NOMO-1 (cell line): ENCODE measurements at regions not wholly inside any gene's neighbourhood (a gene's known extent, or its start where the extent isn't known, plus 50 kb on each side); places are given as distances from the start of the nearest gene placed in this dataset.
A peak's percentile ranks its signal among the peaks of the same experiment; 100 is the strongest.
"Not testable (repeated sequence)": the region's sequence is repeated elsewhere in the genome, so short reads cannot be mapped to it uniquely, and the experiment has no call there.

Experiments
- DNase-seq, 2 experiments: peaks; one replicate each; lab custom pipeline; 2025; ENCODE audit not compliant: unreplicated experiment in 2 of 2; lab: John Stamatoyannopoulos, UW

DNA sequence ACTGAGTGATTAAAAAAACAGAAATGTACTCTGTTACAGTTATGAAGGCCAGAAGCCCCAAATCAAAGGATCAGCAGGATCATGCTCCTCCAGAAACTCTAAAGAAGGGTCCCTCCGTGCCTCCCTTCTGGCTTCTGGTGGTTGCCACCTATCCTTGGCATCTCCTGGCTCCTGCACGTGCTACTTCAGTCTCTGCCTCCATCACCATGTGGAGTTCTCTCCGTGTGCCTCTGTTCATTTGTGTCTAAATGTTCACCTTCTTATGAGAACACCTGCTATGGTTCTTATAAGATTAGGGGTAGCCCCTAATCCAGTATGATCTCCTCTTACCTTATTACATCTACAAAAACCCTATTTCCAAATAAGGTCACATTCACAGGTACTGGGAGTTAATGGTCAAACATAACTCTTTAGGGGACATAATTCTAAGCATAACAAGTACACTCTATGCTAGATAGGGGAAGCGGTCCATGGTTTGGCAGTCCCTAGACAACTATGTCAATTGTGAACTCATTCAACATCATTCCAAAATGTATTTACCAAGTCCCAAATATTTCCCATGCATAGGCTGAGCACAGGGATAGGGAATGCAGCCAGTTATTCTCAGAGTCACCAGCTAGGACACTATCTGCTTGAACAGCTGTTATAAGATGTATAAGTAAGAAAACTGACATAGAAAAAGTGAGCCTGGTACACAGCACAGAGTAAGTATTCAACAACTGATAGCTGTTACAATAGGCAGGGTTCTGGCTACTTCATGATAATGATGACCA lies 295.5 kb upstream of the BOD1L1 start:
- no peak for DNase-seq

DNA sequence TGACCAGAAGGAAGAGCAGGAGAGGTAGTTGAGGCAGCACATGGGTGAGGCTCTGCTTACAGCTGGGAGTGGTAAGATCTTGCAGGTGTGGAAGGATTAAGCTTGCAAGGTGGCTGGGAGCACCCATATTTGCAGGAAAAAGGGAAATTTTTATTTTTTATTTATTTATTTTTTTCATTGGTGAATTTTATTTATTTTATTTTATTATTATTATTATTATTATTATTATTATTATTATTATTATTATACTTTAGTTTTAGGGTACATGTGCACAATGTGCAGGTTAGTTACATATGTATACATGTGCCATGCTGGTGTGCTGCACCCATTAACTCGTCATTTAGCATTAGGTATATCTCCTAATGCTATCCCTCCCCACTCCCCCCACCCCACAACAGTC lies 297.4 kb upstream of the BOD1L1 start:
- not testable (repeated sequence) for DNase-seq

GRCh38 chr4:13928214-13928613 lies 300.7 kb upstream of the BOD1L1 start:
- DNase-seq: no peak

GRCh38 chr4:13930155-13930554 lies 302.6 kb upstream of the BOD1L1 start:
- no peak for DNase-seq

- DNase-seq: no peak
Measured at GRCh38 chr4:13933191-13933590, 305.7 kb upstream of the BOD1L1 start.

GRCh38 chr4:13938299-13938698 lies 310.8 kb upstream of the BOD1L1 start:
- DNase-seq: no peak

DNA sequence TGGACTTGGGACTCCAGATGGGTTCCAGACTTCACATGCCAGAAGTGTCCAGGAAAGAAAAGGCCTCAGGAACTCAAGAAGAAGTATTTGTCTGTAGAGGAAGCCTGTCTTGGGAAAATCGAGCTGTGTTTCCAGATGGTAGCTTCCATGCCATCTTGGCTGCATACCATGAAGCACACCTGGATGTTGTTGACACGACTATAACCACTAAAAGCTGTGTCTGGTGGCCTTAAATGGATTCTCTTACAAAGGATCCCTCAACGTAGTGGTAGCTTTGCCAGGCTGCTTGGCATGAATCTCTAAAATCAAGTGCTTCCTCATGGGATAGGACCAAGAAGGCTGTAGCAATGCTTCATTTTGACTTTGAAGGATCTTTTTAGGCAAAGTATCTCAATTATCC lies 313.4 kb upstream of the BOD1L1 start:
- DNase-seq: no peak

GRCh38 chr4:13942977-13943376 lies 315.5 kb upstream of the BOD1L1 start:
- DNase-seq: no peak

DNA sequence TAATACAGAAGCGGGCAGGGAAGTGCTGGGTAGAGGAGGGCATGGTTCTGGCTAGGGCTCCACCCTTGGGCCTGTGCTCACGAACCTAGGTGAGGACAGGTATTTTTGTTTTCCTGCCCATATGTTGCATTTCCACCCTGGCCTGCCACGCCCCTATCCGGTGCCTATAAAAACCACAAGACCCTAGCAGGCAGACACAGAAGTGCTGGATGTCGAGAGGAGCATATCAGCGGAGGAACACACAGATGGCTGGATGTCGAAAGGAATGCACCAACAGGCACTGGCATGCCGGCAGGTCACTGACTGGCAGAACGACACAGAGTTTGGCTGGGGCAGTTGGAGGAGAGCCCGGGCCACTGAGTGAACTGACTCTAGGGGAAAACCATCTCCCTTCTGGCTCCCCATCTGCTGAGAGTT lies 316.6 kb upstream of the BOD1L1 start:
- DNase-seq: no peak

DNA sequence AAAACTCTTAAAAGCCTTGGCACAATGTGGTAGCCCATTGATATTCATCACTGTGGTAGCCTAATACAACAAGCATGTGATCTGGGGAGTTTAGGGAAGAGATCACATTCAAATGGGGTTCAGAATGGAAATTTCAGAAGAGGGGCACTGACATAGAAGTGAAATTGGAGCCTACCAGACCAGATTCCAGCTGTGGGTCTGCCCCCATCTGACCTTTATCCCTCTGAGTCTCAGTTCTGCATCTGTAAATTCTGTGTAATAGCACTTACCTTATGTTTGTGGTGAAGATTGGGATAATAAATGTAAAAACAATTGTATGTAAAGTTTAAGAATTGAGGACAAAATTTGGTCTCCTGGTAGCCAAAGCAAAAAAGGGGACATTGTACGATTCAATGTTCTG lies 320.4 kb upstream of the BOD1L1 start:
- DNase-seq: no peak

GRCh38 chr4:13950491-13950890 lies 323.0 kb upstream of the BOD1L1 start:
- DNase-seq: no peak

DNA sequence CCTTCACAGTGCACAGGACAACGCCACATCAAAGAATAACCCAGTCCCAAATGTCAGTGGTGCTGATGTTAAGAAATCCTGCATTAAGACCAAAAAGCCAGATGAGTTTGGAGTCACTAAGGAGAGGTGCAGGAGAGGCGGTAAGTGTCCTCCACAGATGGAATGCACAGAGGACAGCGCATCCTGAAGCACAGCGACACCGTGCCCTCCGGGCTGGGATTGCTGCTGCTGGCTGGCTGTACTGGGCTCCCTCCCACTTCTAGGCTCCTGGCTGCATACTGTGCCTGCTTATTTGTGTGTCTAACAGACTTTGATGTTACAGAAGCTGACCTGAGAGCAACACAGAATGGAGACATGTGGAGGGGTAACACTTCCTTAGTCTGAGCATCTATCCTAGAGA lies 325.6 kb upstream of the BOD1L1 start:
- DNase-seq: no peak

DNA sequence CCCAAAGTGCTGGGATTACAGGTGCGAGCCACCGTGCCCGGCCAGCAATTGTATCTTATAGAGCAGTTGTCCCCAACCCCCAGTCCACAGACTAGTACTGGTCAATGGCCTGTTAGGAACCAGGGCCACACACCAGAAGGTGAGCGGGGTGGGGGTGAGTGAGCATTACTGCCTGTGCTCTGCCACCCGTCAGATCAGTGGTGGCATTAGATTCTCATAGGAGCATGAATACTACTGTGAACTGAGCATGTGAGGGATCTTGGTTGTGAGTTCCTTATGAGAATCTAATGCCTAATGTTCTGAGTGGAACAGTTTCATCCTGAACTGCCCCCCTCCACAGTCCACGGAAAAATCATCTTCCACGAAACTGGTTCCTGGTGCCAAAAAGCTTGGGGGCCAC lies 328.0 kb upstream of the BOD1L1 start:
- DNase-seq: no peak

DNA sequence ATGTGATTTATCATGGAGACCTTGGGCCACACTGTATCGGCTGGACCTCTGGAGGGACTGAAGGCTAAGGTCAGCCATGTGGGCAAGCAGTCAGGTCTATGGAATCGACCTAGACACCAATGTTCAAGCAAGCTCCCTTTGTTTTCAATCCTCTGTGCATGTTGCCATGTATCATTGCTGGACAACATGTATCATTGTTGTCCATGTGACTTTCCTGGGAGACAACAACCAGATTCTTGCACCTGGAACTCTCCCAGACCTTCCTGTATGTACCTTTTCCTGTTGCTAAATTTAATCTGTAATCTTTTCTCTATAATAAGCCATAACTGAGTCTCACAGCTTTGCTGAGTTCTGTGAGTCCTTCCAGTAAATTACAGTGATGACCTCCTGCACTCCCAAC lies 329.4 kb upstream of the BOD1L1 start:
- DNase-seq: no peak

GRCh38 chr4:13957871-13958270 lies 330.3 kb upstream of the BOD1L1 start:
- DNase-seq: peak; percentile 23 to 43

DNA sequence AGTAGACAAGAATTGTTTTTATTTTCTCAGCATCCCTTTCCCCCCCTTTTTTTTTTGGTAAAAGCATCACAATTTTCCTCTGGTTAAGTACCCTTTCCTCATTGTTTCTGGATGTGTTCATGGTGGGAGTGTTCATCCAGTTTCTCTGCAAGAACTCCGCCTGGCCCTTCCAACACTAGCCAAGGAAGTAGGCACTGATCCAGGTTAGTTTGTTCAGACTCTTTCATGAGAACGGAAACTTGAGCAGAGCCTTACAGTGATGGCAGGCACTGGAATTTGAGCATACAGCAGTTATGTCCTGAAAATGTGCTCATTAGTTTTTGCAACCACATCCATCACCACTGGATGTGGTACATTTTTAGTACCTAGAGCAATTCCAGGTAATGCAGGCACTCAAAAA lies 336.1 kb upstream of the BOD1L1 start:
- no peak for DNase-seq

DNA sequence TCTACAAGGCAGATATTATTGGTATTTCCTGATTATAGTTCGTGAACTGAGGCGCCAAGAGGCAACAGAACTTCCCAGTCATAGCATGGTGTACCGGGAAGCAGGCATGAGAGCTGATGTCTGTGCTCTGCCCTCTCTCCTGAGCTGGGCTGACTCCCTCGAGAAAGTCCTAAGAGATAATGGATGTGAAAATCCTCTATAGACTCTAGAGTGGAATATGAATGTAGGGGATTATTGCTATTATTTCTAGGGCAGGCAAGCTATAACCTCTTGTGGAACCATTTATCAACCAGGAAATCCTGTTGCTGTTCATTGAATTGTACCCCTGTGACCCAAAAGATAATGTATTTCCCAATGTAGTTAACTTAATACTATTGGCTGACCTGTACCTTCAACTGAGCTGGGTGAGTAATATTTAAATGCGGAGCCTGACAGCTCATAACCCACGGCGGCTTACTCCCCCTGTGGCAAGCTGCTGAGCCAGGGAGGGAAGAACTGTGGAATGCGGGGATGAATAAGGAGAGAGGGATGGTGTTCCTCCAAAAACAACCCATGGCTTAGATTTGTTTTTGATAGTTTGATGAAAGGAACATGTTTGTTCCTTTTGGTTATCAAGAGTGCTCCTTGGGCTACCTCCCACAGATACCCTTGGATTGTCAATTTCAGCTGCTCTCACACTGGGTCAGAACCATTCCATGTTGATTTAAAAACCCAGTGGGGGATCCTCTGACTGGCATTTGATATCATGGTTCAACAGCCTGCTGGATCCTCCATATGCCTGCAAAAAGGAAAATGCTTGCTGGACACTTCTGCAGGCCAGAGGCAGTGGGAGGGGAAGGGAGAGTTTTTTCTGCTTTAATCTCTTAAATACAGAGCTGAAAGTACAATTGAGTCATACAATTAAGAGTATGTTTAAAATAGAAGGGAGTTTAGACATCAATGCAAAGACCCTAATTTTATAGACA lies 339.0 kb upstream of the BOD1L1 start:
- peak in 1 of 2 experiments; percentile 8 for DNase-seq

DNA sequence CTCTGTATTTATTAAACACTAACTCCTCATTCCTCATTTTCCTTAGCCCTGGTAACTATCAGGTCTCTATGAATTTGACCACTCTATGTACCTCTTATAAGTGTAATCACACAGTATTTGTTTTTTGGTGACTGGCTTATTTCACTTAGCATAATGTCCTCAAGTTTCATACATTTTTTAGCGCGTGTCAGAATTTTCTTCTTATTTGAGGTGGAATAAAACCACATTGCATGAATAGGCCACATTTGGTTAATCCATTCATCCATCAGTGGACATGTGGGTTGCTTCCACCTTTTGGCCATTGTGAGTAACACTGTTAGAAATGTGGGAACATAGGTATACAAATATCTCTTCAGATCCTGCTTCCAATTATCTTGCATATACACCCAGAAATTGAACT lies 341.2 kb upstream of the BOD1L1 start:
- DNase-seq: no peak

- no peak for DNase-seq
Measured at GRCh38 chr4:13970349-13970748, 342.8 kb upstream of the BOD1L1 start.

- DNase-seq: no peak
Measured at GRCh38 chr4:13977746-13978145, 350.2 kb upstream of the BOD1L1 start.

- no peak for DNase-seq
Measured at GRCh38 chr4:13980317-13981310, 353.1 kb upstream of the BOD1L1 start.
